H1 (cell line): ENCODE measurements at regions not wholly inside any gene's neighbourhood (a gene's known extent, or its start where the extent isn't known, plus 50 kb on each side); places are given as distances from the start of the nearest gene placed in this dataset.

Experiments used
- CTCF ChIA-PET: fragments of 300-600 bp; sonication (Branson Sonifier 250); formaldehyde crosslinking; loops from one replicate; lab custom pipeline; 2021; ENCODE audit not compliant: partially characterized antibody; lab: Charles Lee
- POLR2A ChIA-PET: fragments of 300-600 bp; sonication (Branson Sonifier 250); formaldehyde crosslinking; loops from one replicate; lab custom pipeline; 2021; ENCODE audit warnings: inconsistent platforms; ENCODE audit not compliant: partially characterized antibody; lab: Charles Lee
- DNase-seq, 2 experiments: peaks; one replicate each; pipeline versions ENCODE4 v3.0.0 to v3.0.0-alpha.2; 2010 to 2022; ENCODE audit warnings: low spot score in 2 of 2, low read depth in 1 of 2, mixed read lengths in 1 of 2
- FAIRE-seq: peaks from 2 replicates; lab custom pipeline; 2011; peaks lifted over from hg19 to GRCh38; lab: Jason Lieb, UNC
- H2AFZ ChIP-seq: 2 replicates; pipeline ENCODE4 v1.8.1; 2012; ENCODE audit warnings: low read length, inconsistent platforms
- H2AK5ac ChIP-seq: 2 replicates; pipeline ENCODE4 v1.6.1; 2013; ENCODE audit warnings: low read depth, low read length
- H2BK120ac ChIP-seq: replicated peaks from 2 replicates; pipeline ENCODE3; 2013; ENCODE audit warnings: low read depth, low read length, inconsistent platforms
- H2BK12ac ChIP-seq: 2 replicates; pipeline ENCODE4 v1.6.1; 2013; ENCODE audit warnings: low read depth, low read length
- H2BK15ac ChIP-seq: 2 replicates; pipeline ENCODE4 v1.6.1; 2013; ENCODE audit warnings: low read length
- H2BK20ac ChIP-seq: 2 replicates; pipeline ENCODE4 v1.6.1; 2013; ENCODE audit warnings: low read length
- H2BK5ac ChIP-seq: 2 replicates; pipeline ENCODE4 v1.6.1; 2013; ENCODE audit warnings: low read depth, low read length
- H3K14ac ChIP-seq: 2 replicates; pipeline ENCODE4 v1.6.1; 2013; ENCODE audit warnings: inconsistent platforms; ENCODE audit not compliant: insufficient read length
- H3K18ac ChIP-seq: 2 replicates; pipeline ENCODE4 v1.6.1; 2013; ENCODE audit warnings: low read length; ENCODE audit errors: extremely low read depth
- H3K23ac ChIP-seq: 2 replicates; pipeline ENCODE4 v1.6.1; 2013; ENCODE audit warnings: inconsistent platforms; ENCODE audit not compliant: insufficient read length
- H3K23me2 ChIP-seq: 2 replicates; pipeline ENCODE4 v1.6.1; 2013; ENCODE audit warnings: low read depth, low read length
- H3K27ac ChIP-seq: 2 replicates; pipeline ENCODE4 v1.6.1; 2011; ENCODE audit warnings: low read depth, low read length, inconsistent platforms
- H3K27me3 ChIP-seq, 4 experiments: replicated peaks in 1 of 4; 1 replicate in 1 of 4; 2 replicates in 3 of 4; pipeline versions ENCODE4 v1.6.1 to v1.8.1; 2011 to 2013; ENCODE audit warnings: low read length in 3 of 4, mild to moderate bottlenecking in 3 of 4, inconsistent platforms in 2 of 4, mixed read lengths in 2 of 4, moderate library complexity in 1 of 4; ENCODE audit not compliant: control insufficient read depth in 3 of 4, insufficient read depth in 3 of 4; ENCODE audit errors: extremely low read depth in 1 of 4
- H3K36me3 ChIP-seq, 4 experiments: 2 replicates each; pipeline versions ENCODE4 v1.6.1 to v1.8.1; 2011 to 2013; ENCODE audit warnings: mild to moderate bottlenecking in 4 of 4, low read length in 3 of 4, moderate library complexity in 2 of 4, control low read depth in 1 of 4, inconsistent platforms in 1 of 4; ENCODE audit not compliant: insufficient read depth in 4 of 4, control insufficient read depth in 2 of 4
- H3K4ac ChIP-seq: replicated peaks from 2 replicates; pipeline ENCODE3; 2013; ENCODE audit warnings: low read length, low read depth, mixed read lengths, inconsistent platforms; ENCODE audit not compliant: insufficient read length
- H3K4me1 ChIP-seq, 4 experiments: replicated peaks in 1 of 4; 1 replicate in 1 of 4; 2 replicates in 3 of 4; pipeline versions ENCODE4 v1.6.1 to v1.8.1; 2011 to 2013; ENCODE audit warnings: low read length in 3 of 4, inconsistent platforms in 2 of 4, mixed read lengths in 1 of 4; ENCODE audit not compliant: insufficient read depth in 4 of 4, control insufficient read depth in 3 of 4
- H3K4me2 ChIP-seq, 2 experiments: 2 replicates each; pipeline versions ENCODE4 v1.6.1 to v1.8.1; 2011 to 2013; ENCODE audit warnings: low read depth in 2 of 2, low read length in 2 of 2, control low read depth in 1 of 2, inconsistent platforms in 1 of 2, mild to moderate bottlenecking in 1 of 2; ENCODE audit not compliant: insufficient read depth in 1 of 2
- H3K4me3 ChIP-seq, 4 experiments: fragments of 200-600, 300-600 bp in 1 of 4; sonication (generic), shearing (Covaris generic), sonication (Bioruptor Twin) in 1 of 4; 2 replicates each; pipeline versions ENCODE4 v1.5.1 to v1.8.1; 2011 to 2016; ENCODE audit warnings: low read length in 4 of 4, low read depth in 3 of 4, control low read depth in 2 of 4, inconsistent platforms in 2 of 4, mild to moderate bottlenecking in 2 of 4, mixed read lengths in 1 of 4, moderate library complexity in 1 of 4; ENCODE audit not compliant: insufficient read depth in 2 of 4; ENCODE audit errors: extremely low read depth in 1 of 4
- H3K56ac ChIP-seq: replicated peaks from 2 replicates; pipeline ENCODE3; 2013; ENCODE audit warnings: low read depth, mild to moderate bottlenecking, mixed read lengths, low read length, inconsistent platforms; ENCODE audit not compliant: insufficient read length
- H3K79me1 ChIP-seq: 2 replicates; pipeline ENCODE4 v1.6.1; 2013; ENCODE audit warnings: low read depth, low read length, control low read depth
- H3K79me2 ChIP-seq, 2 experiments: 2 replicates each; pipeline versions ENCODE4 v1.6.1 to v1.8.1; 2012 to 2013; ENCODE audit warnings: low read length in 2 of 2, mild to moderate bottlenecking in 2 of 2, inconsistent platforms in 1 of 2; ENCODE audit not compliant: insufficient read depth in 2 of 2, control insufficient read depth in 1 of 2
- H3K9ac ChIP-seq, 4 experiments: replicated peaks in 1 of 4; 1 replicate in 1 of 4; 2 replicates in 3 of 4; pipeline versions ENCODE4 v1.6.1 to v1.8.1; 2011 to 2013; ENCODE audit warnings: low read depth in 3 of 4, low read length in 3 of 4, control low read depth in 2 of 4, mild to moderate bottlenecking in 2 of 4, moderate library complexity in 2 of 4, inconsistent platforms in 1 of 4; ENCODE audit errors: extremely low read depth in 1 of 4
- H3K9me3 ChIP-seq, 2 experiments: 2 replicates each; pipeline versions ENCODE4 v1.6.1 to v1.8.1; 2012 to 2013; ENCODE audit warnings: mild to moderate bottlenecking in 2 of 2, moderate library complexity in 2 of 2, control low read depth in 1 of 2, inconsistent platforms in 1 of 2, low read depth in 1 of 2, low read length in 1 of 2, mixed read lengths in 1 of 2; ENCODE audit not compliant: insufficient read depth in 2 of 2
- H4K20me1 ChIP-seq, 2 experiments: replicated peaks in 1 of 2; 2 replicates each; pipeline versions ENCODE3 to v1.8.1; 2011 to 2013; ENCODE audit warnings: inconsistent platforms in 2 of 2, low read length in 2 of 2, mild to moderate bottlenecking in 1 of 2; ENCODE audit not compliant: insufficient read depth in 2 of 2, control insufficient read depth in 1 of 2
- H4K5ac ChIP-seq: 2 replicates; pipeline ENCODE4 v1.6.1; 2013; ENCODE audit warnings: low read length, low read depth, mixed read lengths, inconsistent platforms; ENCODE audit not compliant: insufficient read length
- H4K8ac ChIP-seq: 2 replicates; pipeline ENCODE4 v1.8.0; 2013; ENCODE audit warnings: mild to moderate bottlenecking, moderate library complexity, low read length, inconsistent platforms; ENCODE audit not compliant: insufficient read depth; ENCODE audit errors: extremely low read depth
- H4K91ac ChIP-seq: replicated peaks from 2 replicates; pipeline ENCODE3; 2013; ENCODE audit warnings: low read length, mixed read lengths, inconsistent platforms; ENCODE audit not compliant: insufficient read length
- CHD1 ChIP-seq: IDR thresholded peaks from 2 replicates; pipeline ENCODE4 v1.6.1; 2012; ENCODE audit warnings: low read depth, low read length, improper control_type of control experiment
- GABPA ChIP-seq: IDR thresholded peaks from 2 replicates; pipeline ENCODE4 v1.6.1; 2011; ENCODE audit warnings: mild to moderate bottlenecking, low read length, moderate library complexity, borderline replicate concordance; ENCODE audit not compliant: insufficient read depth
- JUND ChIP-seq: IDR thresholded peaks from 2 replicates; pipeline ENCODE4 v1.6.1; 2011; ENCODE audit warnings: mild to moderate bottlenecking, improper control_type of control experiment, low read length
- KDM1A ChIP-seq: fragments of 200-600, 300-600 bp; sonication (generic); IDR thresholded peaks from 2 replicates; pipeline ENCODE4 v1.7.1; 2016; ENCODE audit warnings: mild to moderate bottlenecking, low read length, borderline replicate concordance
- SP4 ChIP-seq: IDR thresholded peaks from 2 replicates; pipeline ENCODE4 v1.6.1; 2012; ENCODE audit warnings: low read length, inconsistent platforms
- WGBS, 2 experiments: shearing (Covaris generic) in 1 of 2; methylation state at CpG; one replicate each; pipeline versions ENCODE4 v1.1.6 to v1.1.7; 2013 to 2015; ENCODE audit warnings: low lambda C conversion rate in 2 of 2, mixed read lengths in 2 of 2, inconsistent platforms in 1 of 2, low coverage in 1 of 2, missing lambda C conversion rate in 1 of 2; ENCODE audit not compliant: insufficient replicate concordance in 2 of 2, insufficient coverage in 1 of 2, insufficient read length in 1 of 2; ENCODE audit errors: extremely low coverage in 1 of 2, missing lambda C conversion rate in 1 of 2; 5-methylcytosine and 5-hydroxymethylcytosine counted together
- TF ChIP-seq, protein P1 (sequence below), 3 experiments: IDR thresholded peaks; 1 replicate in 2 of 3; 2 replicates in 1 of 3; pipeline versions ENCODE4 v1.5.1 to v1.6.1; 2011; ENCODE audit warnings: low read length in 3 of 3, mild to moderate bottlenecking in 3 of 3, inconsistent platforms in 2 of 3, low read depth in 1 of 3, moderate library complexity in 1 of 3; ENCODE audit not compliant: insufficient read depth in 1 of 3; ENCODE audit errors: control extremely low read depth in 1 of 3

DNA sequence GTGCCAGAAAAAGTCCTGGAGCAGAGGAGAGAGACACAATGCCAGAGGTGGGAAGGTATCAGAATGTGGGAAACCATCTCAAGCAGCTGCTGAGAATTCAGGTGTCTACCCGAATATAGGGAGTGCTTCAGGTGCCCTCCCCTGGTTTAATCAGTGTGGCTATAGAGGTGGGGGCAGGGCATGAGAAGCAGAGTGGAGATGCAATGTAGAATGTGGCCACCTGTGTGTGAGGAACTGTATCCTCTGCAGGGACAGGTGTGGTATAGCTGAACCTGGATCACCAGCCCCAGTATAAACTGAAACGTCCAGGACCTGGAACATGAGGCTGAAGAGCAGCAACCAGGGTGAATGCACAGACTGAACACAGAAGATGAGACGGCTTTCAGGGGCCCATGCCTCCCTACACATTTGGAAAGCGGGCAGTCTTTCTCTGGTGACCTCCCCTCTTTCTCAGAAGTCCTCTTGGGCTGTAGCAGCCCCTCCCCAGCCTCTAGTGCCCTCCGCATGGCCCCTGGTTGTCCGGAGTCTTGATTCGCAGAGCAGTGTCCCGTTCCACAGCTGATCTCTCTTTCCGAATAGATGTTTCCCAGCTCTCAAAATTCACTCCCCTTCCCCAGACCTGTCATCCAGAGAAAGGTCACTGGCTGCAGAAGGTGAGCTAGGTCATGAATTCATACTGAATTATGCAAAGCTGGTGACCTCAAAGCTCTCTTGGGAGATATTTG, 103.1 kb downstream of the ABHD5 start:
- no peaks in the 10 kb centered on the region for H3K4me1 ChIP-seq
- peaks cover 0 to 2% (median 0%) of the 10 kb centered on the region in 4 experiments; a peak in 1 of 7 replicates for H3K27me3 ChIP-seq
- no peak for DNase-seq
- H3K9ac ChIP-seq = no peak overlapping the region
- no peak overlapping the region for H4K5ac ChIP-seq
- ChIA-PET POLR2A (no interaction called here), CTCF (interaction anchor here (1.0 to 3.3 kb wide), 5 partner anchors 10 to 61 kb away, joined by 3 to 16 read pairs (median 4); no protein-coding TSS in a partner anchor)
- WGBS, 2 experiments = 85% methylated on average over 9 of the region's 9 CpGs; no CpG with 5 or more reads in 1 of the 2 experiments
- no peak overlapping the region for H3K56ac ChIP-seq
- H2BK20ac ChIP-seq = no peak overlapping the region
- no peak overlapping the region for H3K4me3 ChIP-seq
- H3K14ac ChIP-seq = no peak overlapping the region
- H3K4ac ChIP-seq = no peak overlapping the region
- no peak overlapping the region for H2BK12ac ChIP-seq
- no peak overlapping the region for H2BK15ac ChIP-seq
- H3K79me2 ChIP-seq = no peaks in the 10 kb centered on the region
- H3K36me3 ChIP-seq = no peaks in the 10 kb centered on the region
- H2BK5ac ChIP-seq = no peak overlapping the region
- H3K23ac ChIP-seq = no peak overlapping the region
- no peaks in the 10 kb centered on the region for H3K23me2 ChIP-seq
- H2AK5ac ChIP-seq = no peak overlapping the region
- FAIRE-seq = no peak
- no peak overlapping the region for H3K27ac ChIP-seq
- no peaks in the 10 kb centered on the region for H3K79me1 ChIP-seq
- no peak overlapping the region for H3K18ac ChIP-seq
- no peaks in the 10 kb centered on the region for H4K20me1 ChIP-seq
- no peak overlapping the region for H3K4me2 ChIP-seq
- no peak overlapping the region for H2AFZ ChIP-seq
- no peak overlapping the region for H2BK120ac ChIP-seq
- no peaks in the 10 kb centered on the region for H3K9me3 ChIP-seq
- TF ChIP-seq, protein P1, sequence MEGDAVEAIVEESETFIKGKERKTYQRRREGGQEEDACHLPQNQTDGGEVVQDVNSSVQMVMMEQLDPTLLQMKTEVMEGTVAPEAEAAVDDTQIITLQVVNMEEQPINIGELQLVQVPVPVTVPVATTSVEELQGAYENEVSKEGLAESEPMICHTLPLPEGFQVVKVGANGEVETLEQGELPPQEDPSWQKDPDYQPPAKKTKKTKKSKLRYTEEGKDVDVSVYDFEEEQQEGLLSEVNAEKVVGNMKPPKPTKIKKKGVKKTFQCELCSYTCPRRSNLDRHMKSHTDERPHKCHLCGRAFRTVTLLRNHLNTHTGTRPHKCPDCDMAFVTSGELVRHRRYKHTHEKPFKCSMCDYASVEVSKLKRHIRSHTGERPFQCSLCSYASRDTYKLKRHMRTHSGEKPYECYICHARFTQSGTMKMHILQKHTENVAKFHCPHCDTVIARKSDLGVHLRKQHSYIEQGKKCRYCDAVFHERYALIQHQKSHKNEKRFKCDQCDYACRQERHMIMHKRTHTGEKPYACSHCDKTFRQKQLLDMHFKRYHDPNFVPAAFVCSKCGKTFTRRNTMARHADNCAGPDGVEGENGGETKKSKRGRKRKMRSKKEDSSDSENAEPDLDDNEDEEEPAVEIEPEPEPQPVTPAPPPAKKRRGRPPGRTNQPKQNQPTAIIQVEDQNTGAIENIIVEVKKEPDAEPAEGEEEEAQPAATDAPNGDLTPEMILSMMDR (IDR thresholded peaks at IDR 0.05; ENCODE audit: control extremely low read depth in 1 of 3, insufficient read depth in 1 of 3, low read depth in 1 of 3, low read length in 3 of 3) = no peak
- no peak for TF ChIP-seq CHD1
- TF ChIP-seq KDM1A = no peak
- no peak for TF ChIP-seq SP4
- no peak for TF ChIP-seq GABPA
- TF ChIP-seq JUND = no peak
- no peak overlapping the region for H4K91ac ChIP-seq
- no peak overlapping the region for H4K8ac ChIP-seq
